GM18520 (cell line): ENCODE measurements at regions not wholly inside any gene's neighbourhood (a gene's known extent, or its start where the extent isn't known, plus 50 kb on each side); places are given as distances from the start of the nearest gene placed in this dataset.
"Not testable (repeated sequence)": the region's sequence is repeated elsewhere in the genome, so short reads cannot be mapped to it uniquely, and the experiment has no call there.

Source experiments
- ATAC-seq: cut with Tn5 transposase; IDR thresholded peaks from one replicate; pipeline ENCODE4 v1.9.1; 2021; ENCODE audit not compliant: unreplicated experiment

- ATAC-seq = no peak
These were observed 189.1 kb downstream of the EPM2A start for GRCh38 chr6:145546265-145546664.

GRCh38 chr6:145547594-145548335, 187.6 kb downstream of the EPM2A start:
- no peak for ATAC-seq

GRCh38 chr6:145548933-145549648, 186.2 kb downstream of the EPM2A start:
- no peak for ATAC-seq

- ATAC-seq = no peak
These were observed 184.2 kb downstream of the EPM2A start for GRCh38 chr6:145551164-145551563.

GRCh38 chr6:145555084-145555483, 180.2 kb downstream of the EPM2A start:
- no peak for ATAC-seq

GRCh38 chr6:145557474-145557873, 177.8 kb downstream of the EPM2A start:
- no peak for ATAC-seq

GRCh38 chr6:145559836-145560235, 175.5 kb downstream of the EPM2A start:
- ATAC-seq = no peak

GRCh38 chr6:145561095-145562072, 173.9 kb downstream of the EPM2A start:
- no peak for ATAC-seq

GRCh38 chr6:145562771-145563615, 172.3 kb downstream of the EPM2A start:
- no peak for ATAC-seq

- ATAC-seq = no peak
These were observed 170.8 kb downstream of the EPM2A start for GRCh38 chr6:145564553-145564952.

- no peak for ATAC-seq
These were observed 167.6 kb downstream of the EPM2A start for GRCh38 chr6:145567684-145568252.

- ATAC-seq = no peak
These were observed 166.2 kb downstream of the EPM2A start for GRCh38 chr6:145569140-145569539.

GRCh38 chr6:145570336-145570735, 165.0 kb downstream of the EPM2A start:
- ATAC-seq = not testable (repeated sequence)

- ATAC-seq = not testable (repeated sequence)
These were observed 161.1 kb downstream of the EPM2A start for GRCh38 chr6:145574269-145574668.
